ENCODE measurements at regions not wholly inside any gene's neighbourhood (a gene's known extent, or its start where the extent isn't known, plus 50 kb on each side); places are given as distances from the start of the nearest gene placed in this dataset.

- TF ChIP-seq CTCF (IDR thresholded peaks at IDR 0.05) (no peak), ZFX (IDR thresholded peaks at IDR 0.05; ENCODE audit: borderline replicate concordance) (no peak)
Measured at GRCh38 chr15:47954196-47954595, 166.6 kb upstream of the SLC24A5 start.

Measured in 22Rv1 (cell line).